ENCODE measurements at regions not wholly inside any gene's neighbourhood (a gene's known extent, or its start where the extent isn't known, plus 50 kb on each side); places are given as distances from the start of the nearest gene placed in this dataset.

GRCh38 chr1:76802094-76802493 is 65.2 kb upstream of the ST6GALNAC5 start:
- H4K20me1 ChIP-seq (ENCODE audit: insufficient read depth) = no peaks in the 10 kb centered on the region
- H3K27me3 ChIP-seq (ENCODE audit: insufficient read depth, low read length) = no peaks in the 10 kb centered on the region
- ChIA-PET POLR2A (no interaction called here), CTCF (no interaction called here), RAD21 (ENCODE audit: low non-redundant PET in 1 of 2, low total read pairs in 2 of 2, uncharacterized antibody in 2 of 2, unreplicated experiment in 2 of 2) (no interaction called here)
- H3K9me2 ChIP-seq (ENCODE audit: insufficient read depth) = no peaks in the 10 kb centered on the region; the same call in 1 of the 2 replicates
- H2AFZ ChIP-seq (ENCODE audit: low read depth, low read length, poor library complexity, severe bottlenecking) = no peak overlapping the region
- H3K4me2 ChIP-seq (ENCODE audit: low read length) = no peak overlapping the region
- no peaks in the 10 kb centered on the region for H3K4me1 ChIP-seq (ENCODE audit: control insufficient read depth in 1 of 2, insufficient read depth in 2 of 2, low read length in 2 of 2)
- ATAC-seq (no peak), DNase-seq (ENCODE audit: low read depth, low spot score) (no peak)
- H3K9ac ChIP-seq (ENCODE audit: low read length) = no peak overlapping the region
- BruUV-seq (replicated peaks) = no TSS peak
- no peaks in the 10 kb centered on the region for H3K36me3 ChIP-seq (ENCODE audit: control insufficient read depth in 1 of 2, insufficient read depth in 2 of 2, low read length in 2 of 2)
- no peaks in the 10 kb centered on the region for H3K79me2 ChIP-seq (ENCODE audit: insufficient read depth, low read length)
- intact Hi-C loops (cut with micrococcal nuclease) = no loop called here
- TF ChIP-seq ZNF274 (IDR thresholded peaks at IDR 0.05; ENCODE audit: low read depth, low read length) (no peak), EGR1 (IDR thresholded peaks at IDR 0.05; ENCODE audit: low read depth) (no peak), ATF3 (IDR thresholded peaks at IDR 0.05) (no peak), SRF (IDR thresholded peaks at IDR 0.05; ENCODE audit: low read depth) (no peak), TCF7L2 (IDR thresholded peaks at IDR 0.05; ENCODE audit: borderline replicate concordance, extremely low read depth, insufficient read depth, insufficient read length) (no peak), CTCF (IDR thresholded peaks at IDR 0.05 in 2 of 3, conservative IDR thresholded peaks at IDR 0.05 in 1 of 3; ENCODE audit: borderline replicate concordance in 1 of 3, insufficient read depth in 1 of 3, low read depth in 2 of 3, low read length in 2 of 3) (no peak), ZFX (IDR thresholded peaks at IDR 0.05) (no peak)
- no peak overlapping the region for H3K27ac ChIP-seq (ENCODE audit: low read depth, low read length)
- no peak overlapping the region for H3K4me3 ChIP-seq (replicated peaks in 1 of 2; ENCODE audit: low read depth in 1 of 2, low read length in 2 of 2)
- H3K9me3 ChIP-seq (ENCODE audit: control insufficient read depth in 1 of 2, insufficient read depth in 1 of 2, low read depth in 1 of 2, low read length in 2 of 2) = no peaks in the 10 kb centered on the region

All from HCT116 (cell line).